Cardiac fibroblast (primary cell): ENCODE measurements at regions not wholly inside any gene's neighbourhood (a gene's known extent, or its start where the extent isn't known, plus 50 kb on each side); places are given as distances from the start of the nearest gene placed in this dataset.

Source experiments
- DNase-seq, 2 donors: peaks; one replicate each; pipeline versions ENCODE4 v3.0.0 to v3.0.0-alpha.2; 2010; ENCODE audit warnings: low read depth in 2 of 2
- H3K4me3 ChIP-seq, 2 donors: replicated peaks in 1 of 2; 1 replicate in 1 of 2; 2 replicates in 1 of 2; pipeline ENCODE4 v1.5.1; 2011; ENCODE audit warnings: low read depth in 2 of 2, low read length in 2 of 2, mild to moderate bottlenecking in 2 of 2, moderate library complexity in 1 of 2
- CTCF ChIP-seq: IDR thresholded peaks from one replicate; pipeline ENCODE4 v1.5.1; 2011; ENCODE audit warnings: low read depth, mild to moderate bottlenecking, low read length, inconsistent platforms

GRCh38 chr7:20267482-20267881 is 50.3 kb upstream of the MACC1 start:
- no peak overlapping the region for H3K4me3 ChIP-seq
- no peak for TF ChIP-seq CTCF

GRCh38 chr7:20268824-20269223 is 51.6 kb upstream of the MACC1 start:
- no peak for TF ChIP-seq CTCF
- peak in 1 of 2 donors; percentile 32 for DNase-seq
- H3K4me3 ChIP-seq = no peak overlapping the region

More at GRCh38 chr7:20267482-20267881, 50.3 kb upstream of the MACC1 start:
- no peak for DNase-seq

- DNase-seq = peak; percentile 56 to 75
- H3K4me3 ChIP-seq = no peak overlapping the region
- TF ChIP-seq CTCF = no peak
Observed at GRCh38 chr7:20269726-20270125, 52.5 kb upstream of the MACC1 start.

GRCh38 chr7:20270371-20270770 is 53.2 kb upstream of the MACC1 start:
- TF ChIP-seq CTCF = no peak
- no peak overlapping the region for H3K4me3 ChIP-seq
- DNase-seq = no peak

GRCh38 chr7:20270867-20271266 is 53.7 kb upstream of the MACC1 start:
- no peak overlapping the region for H3K4me3 ChIP-seq
- no peak for DNase-seq
- no peak for TF ChIP-seq CTCF

- H3K4me3 ChIP-seq = no peak overlapping the region
- no peak for DNase-seq
- TF ChIP-seq CTCF = no peak
Observed at GRCh38 chr7:20275637-20276036, 55.1 kb upstream of the ITGB8 start.

- no peak for DNase-seq
- TF ChIP-seq CTCF = no peak
Observed at GRCh38 chr7:20276705-20277472, 53.8 kb upstream of the ITGB8 start.

More at GRCh38 chr7:20276705-20277472, 53.8 kb upstream of the ITGB8 start:
- H3K4me3 ChIP-seq = no peak overlapping the region
